IPS-NIHi11 (cell line): ENCODE measurements at regions not wholly inside any gene's neighbourhood (a gene's known extent, or its start where the extent isn't known, plus 50 kb on each side); places are given as distances from the start of the nearest gene placed in this dataset.

ENCODE experiments used
- DNase-seq: peaks from one replicate; pipeline ENCODE4 v3.0.0; 2012; ENCODE audit warnings: mixed read lengths, low spot score

- no peak for DNase-seq
Observed at GRCh38 chr20:48204499-48204898, 419.2 kb upstream of the SULF2 start.

DNA sequence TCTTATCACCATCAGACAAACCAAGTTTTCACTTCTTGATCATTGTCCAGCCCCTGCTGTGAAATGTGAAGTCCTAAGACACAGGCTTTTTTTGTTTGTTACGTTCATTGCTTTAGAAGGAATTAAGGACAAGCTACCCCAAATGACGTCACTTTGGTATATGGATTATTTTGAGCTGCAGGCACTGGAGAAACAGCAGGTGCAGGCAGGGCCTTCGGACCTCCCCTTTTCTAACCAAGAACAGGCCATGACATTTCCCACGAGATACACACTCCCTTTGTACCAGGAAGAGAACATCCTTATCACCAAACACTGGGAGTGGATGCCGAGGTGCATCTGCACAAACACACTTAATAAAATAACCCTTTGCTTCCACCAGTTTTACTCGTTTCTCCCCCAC lies 418.0 kb upstream of the SULF2 start:
- no peak for DNase-seq

GRCh38 chr20:48202334-48203113 lies 417.2 kb upstream of the SULF2 start:
- DNase-seq: no peak

- DNase-seq: no peak
Observed at GRCh38 chr20:48201885-48202284, 416.6 kb upstream of the SULF2 start.

DNA sequence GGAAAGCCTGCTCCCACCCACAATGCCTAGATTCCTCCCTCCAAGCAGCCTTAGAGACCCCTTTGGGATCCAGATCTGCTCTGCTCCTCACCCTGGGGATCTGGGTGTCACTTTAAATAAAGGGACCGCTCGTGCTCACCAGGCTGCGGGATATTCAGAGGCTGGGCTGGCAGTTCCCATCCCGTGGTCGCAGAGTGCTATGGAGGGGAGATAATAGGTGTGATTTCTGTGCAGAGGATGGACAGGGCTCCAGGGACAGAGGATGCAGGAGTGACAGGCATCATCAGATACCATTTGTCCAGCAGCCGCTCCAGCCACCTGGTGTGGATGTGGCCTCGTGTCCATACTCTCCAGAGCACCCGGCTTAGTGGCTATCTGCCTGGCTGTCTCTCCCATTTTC lies 415.9 kb upstream of the SULF2 start:
- DNase-seq: no peak

DNA sequence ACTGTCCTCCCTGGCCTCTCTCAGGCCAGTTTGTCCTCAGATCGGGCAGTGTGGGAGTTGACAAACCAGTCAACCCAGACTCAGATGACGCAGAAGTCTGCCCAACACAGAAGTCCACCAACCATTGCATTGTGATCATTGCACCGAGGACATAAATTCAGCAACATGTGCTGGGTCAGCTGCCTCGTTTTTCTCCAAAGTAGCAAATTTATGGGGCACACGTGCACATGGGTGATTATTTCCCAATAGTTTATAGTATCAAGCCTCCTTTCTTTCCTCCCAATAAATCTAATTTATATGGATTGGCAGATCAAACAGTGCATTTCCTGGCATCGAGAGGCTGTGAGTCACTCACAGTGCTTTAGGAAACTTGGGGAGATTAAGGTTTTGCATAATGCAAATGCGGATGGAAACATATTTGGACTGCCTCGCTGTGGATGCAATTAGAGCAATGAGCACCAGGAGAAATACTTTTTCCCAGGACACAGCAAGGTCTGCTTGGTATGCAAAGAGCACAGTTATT lies 413.7 kb upstream of the SULF2 start:
- DNase-seq: no peak

DNA sequence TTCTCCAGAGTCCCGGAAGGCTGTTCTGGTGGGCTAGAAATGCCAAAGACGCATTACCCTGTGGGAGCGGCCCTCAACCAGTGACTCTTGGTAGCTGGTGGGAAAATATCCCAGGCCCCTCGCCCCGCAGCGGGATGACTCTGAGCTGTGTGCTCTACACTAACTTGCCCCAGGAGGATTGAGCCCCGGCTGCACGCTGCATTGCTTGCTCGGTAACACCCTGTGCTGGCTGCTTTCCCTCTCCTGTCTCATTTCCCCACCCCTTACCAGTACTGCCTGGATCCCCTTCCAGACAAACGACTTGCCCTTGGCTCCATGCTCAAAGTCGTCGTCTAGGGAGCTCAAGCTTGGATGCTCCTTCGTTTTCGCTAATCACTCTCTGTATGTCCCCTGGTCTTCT lies 411.8 kb upstream of the SULF2 start:
- no peak for DNase-seq

- DNase-seq: no peak
Observed at GRCh38 chr20:48196486-48196885, 411.2 kb upstream of the SULF2 start.

GRCh38 chr20:48196001-48196400 lies 410.7 kb upstream of the SULF2 start:
- no peak for DNase-seq

DNA sequence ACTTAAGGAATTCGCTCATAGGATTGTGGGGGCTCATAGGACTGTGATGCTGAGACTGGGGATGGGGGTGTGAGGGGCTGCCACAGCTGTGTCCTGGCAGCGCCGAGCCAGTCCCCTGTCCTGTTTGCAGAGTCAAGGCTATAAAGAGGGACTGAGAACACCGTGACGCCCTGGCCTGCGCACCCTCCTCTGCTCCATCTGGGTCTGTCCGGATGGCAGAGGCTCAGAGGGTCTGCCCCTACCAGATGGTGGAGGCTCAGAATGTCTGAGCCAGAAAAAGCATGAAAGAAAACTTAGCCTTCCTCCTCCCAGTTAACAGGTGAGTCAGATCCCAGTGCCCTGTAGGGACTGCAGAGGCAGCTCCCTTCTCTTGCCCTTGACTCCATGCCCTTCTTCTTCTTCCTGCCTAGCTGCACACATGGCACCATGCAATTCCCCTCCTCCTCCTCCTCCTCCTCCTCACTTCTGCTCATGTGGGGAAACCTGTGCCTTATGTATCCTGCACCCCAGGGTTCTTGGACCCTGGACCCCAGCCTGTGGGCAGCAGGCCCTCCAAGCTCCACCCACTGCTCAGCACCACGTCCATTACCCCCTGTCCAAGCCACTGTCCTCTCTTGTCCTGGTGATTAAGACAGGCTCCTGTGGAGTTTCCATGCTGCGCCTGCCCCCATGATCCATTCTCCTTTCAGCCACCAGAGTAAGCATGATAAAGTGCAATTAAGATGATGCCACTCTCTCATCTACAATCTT lies 410.0 kb upstream of the SULF2 start:
- no peak for DNase-seq

GRCh38 chr20:48194583-48194982 lies 409.3 kb upstream of the SULF2 start:
- DNase-seq: no peak

- no peak for DNase-seq
Observed at GRCh38 chr20:48193627-48194425, 408.5 kb upstream of the SULF2 start.

DNA sequence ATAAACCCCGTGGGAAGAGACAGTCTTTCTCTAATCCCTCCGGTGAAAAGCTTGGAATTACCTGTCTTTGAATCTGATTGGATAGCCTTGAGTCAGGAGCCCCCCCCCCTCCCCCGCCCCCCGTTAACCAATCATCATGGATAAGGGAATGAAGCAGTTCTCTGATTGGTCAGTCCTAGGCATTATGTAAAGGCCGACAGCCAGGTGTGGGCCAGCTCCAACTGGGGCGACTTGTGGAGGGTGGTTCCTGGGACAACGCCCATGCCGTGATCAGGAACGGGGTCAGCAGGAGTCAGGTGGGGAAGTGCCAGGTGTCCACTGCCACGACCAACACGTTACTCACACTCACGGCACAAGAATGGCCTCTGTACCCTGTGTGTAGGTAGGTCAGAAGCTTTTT lies 406.8 kb upstream of the SULF2 start:
- DNase-seq: peak; percentile 49

DNA sequence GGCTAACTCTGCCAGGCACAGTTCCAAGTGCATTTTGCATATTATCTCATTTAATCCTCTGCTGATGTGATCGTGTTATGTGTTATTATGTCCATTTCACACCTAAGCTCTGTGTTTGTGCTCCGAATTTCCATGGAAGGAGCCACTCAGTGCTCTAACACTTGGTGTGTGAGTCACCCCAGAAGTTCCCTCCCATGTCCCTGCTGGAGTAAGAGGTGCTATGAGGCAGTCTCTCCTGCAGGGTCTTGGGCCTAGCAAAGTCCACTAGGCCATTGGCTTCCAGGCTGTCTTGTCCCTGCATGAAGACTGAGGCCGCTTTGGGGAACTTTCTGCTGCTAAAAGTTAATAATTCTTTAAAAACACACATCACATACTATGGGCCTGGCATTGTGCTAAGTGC lies 405.9 kb upstream of the SULF2 start:
- DNase-seq: no peak

DNA sequence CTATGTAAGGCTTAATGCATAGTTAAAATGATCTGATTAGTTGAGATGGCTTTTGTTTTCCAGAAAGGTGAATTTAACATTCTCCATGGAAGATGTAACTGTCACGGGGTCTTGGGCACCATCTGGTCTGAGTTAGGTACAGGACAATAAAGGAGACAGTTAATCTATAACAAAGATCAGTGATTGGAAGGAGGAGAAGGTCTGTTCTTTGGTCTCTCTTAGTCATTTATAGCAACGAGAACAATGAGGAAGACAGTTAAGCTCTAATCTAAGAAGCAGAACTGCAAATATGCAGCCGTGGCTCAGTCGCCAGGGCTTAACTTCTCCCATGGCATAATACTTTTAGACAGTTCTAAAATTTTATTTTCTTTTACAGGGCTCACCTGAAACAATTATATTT lies 405.5 kb upstream of the SULF2 start:
- no peak for DNase-seq

- peak; percentile 52 for DNase-seq
Observed at GRCh38 chr20:48189181-48189580, 403.9 kb upstream of the SULF2 start.

DNA sequence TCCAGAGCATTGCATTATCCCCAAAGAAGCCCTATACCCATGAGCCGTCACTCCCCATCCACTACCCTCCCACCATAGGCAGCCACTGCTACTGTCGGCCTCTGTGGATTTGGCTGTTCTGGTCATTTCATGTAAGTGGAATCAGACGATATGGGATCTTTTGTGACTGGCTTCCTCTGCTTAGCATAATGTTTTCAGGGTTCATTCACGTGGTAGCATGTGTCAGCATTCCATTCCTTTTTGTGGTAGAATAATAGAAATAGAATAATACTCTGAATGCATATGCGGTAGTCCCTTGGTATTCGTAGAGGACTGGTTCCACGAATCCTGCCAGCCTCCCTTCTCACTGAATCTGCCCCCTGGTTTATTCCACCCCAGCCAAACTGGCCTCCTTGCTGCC lies 402.6 kb upstream of the SULF2 start:
- DNase-seq: no peak

DNA sequence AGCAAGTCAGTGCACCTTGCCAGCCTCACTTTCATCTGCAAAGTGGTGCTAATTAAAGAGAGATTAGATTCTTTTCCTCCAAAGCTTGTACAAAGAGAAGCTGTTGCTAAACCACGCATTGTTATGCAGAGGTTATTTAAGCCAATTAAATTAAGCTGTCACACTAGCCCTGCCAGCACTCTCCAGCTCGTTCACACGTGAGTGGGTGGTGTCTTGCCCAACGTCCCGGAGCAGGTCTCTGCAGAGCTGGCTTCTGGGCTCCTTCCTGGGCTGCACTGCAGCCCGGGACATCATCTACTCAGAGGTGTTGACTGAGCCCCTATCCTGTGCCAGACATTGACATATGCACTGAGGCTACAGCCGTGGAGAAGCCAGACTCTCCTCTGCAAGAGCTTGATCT lies 401.6 kb upstream of the SULF2 start:
- DNase-seq: no peak

DNA sequence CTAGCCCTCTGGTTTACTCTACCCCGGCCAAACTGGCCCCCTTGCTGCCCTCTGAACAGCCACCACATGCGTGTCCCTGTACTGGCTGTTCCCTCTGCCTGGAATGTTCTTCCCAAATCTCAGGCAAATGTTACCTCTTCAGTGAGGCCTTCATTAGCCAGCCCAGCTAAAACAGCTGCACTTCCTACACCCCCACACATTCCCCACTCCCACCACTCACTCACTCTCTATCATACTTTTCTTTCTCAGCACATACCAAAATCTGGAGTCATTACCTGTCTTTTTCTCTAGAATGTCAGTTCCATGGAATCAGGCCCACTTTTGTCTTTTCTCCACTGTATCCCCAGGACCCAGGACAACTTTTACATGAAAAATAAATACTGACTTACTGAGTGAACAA lies 401.2 kb upstream of the SULF2 start:
- no peak for DNase-seq

DNA sequence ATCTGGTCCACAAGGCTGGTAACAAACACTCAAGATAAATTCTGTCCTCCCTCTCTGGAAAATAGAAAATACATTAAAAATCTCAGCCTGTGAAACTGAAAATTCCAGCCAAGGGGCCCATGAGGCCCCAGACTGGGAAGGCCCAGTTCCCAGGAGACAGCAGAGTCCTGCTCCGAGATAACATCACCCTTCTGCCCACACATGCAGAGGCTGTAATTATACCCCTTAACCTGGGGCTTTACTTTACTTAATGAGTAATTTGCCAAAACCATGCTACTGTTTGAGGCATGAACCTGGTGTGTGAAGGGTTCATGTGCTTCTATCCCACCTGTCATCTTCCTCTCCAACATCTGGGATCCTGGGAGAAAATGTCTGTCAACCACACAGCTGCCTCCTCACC lies 398.9 kb upstream of the SULF2 start:
- DNase-seq: no peak

DNA sequence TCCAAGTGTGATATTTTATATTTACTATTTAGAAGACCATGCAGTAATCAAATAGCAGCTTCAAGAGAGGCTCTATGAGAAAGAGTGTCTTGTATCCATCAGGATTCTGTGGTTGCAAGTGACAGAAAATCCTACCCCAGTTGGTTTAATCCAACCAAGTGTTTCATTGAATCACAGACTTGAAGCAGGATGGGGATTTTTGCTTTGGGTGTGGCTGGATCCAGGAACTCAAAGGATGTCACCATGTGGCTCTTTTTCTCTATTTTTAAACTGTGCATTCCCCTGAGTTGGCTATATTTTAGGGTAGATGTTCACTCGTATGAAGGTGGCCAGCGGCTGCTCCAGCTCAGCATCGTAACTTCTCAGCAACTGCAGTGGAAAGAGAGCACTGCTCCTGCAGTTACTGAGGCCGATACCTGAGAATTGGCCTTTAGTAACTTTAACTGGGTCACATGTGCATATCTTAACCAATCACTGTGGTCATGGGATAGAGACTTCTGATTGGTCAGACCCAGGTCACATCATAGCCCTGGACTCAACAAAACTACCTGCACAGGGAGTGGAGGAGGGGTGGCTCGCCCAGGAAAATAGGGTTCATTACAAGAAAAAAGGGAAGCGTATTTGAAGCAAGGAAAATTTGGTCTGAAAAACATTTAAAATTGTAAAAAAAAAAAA lies 396.1 kb upstream of the SULF2 start:
- no peak for DNase-seq

DNA sequence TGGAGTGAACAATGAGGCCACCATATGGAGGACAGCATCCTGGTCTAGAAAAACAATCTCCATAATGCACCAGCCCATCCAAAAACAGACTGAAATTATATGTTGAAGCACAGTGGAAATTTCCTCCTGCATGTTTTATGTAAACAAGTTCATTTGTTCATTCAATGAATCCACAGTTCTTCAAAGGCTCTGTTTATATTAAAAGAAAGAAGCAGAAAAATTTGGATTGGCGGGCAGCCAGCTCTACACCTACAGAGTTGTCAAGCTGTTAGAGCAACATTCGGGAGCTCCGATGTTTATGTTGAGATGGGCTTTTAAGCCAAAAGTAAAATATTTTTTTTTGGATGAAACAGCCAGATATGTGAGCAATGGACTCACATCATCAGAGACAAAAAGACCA lies 395.3 kb upstream of the SULF2 start:
- no peak for DNase-seq
